Endothelial cell of umbilical vein (primary cell): ENCODE measurements at regions not wholly inside any gene's neighbourhood (a gene's known extent, or its start where the extent isn't known, plus 50 kb on each side); places are given as distances from the start of the nearest gene placed in this dataset.

Experiments used
- BruUV-seq: library from RNA; stranded (reverse); fragments of 400-500 nt; replicated peaks from 2 replicates; lab custom pipeline; 2021; lab: Mats Ljungman, UMichigan
- CTCF ChIA-PET: fragments of 300-600, 350-600 bp; sonication (Branson Sonifier 250); formaldehyde crosslinking; loops from one replicate; lab custom pipeline; 2021; ENCODE audit warnings: antibody characterized with exemption, inconsistent platforms; lab: Charles Lee
- POLR2A ChIA-PET: fragments of 300-600, 350-600 bp; sonication (Branson Sonifier 250); formaldehyde crosslinking; loops from one replicate; lab custom pipeline; 2021; ENCODE audit warnings: antibody characterized with exemption, inconsistent platforms; lab: Charles Lee
- DNase-seq: peaks from one replicate; pipeline ENCODE4 v3.0.0-alpha.2; 2011; ENCODE audit warnings: low read depth, low spot score
- FAIRE-seq: peaks from 2 replicates; lab custom pipeline; 2011; peaks lifted over from hg19 to GRCh38; lab: Jason Lieb, UNC
- H2AFZ ChIP-seq: 2 replicates; pipeline ENCODE4 v1.6.0; 2012; ENCODE audit warnings: low read depth, low read length, control low read depth, inconsistent platforms
- H3K27ac ChIP-seq: 2 replicates; pipeline ENCODE4 v1.5.1; 2011; ENCODE audit warnings: low read depth, mild to moderate bottlenecking, control low read depth, low read length, moderate library complexity; ENCODE audit not compliant: insufficient read depth
- H3K27me3 ChIP-seq, 2 experiments: 2 replicates each; pipeline versions ENCODE4 v1.6.0 to v1.6.1; 2011; ENCODE audit warnings: low read length in 2 of 2, mixed read lengths in 1 of 2; ENCODE audit not compliant: control insufficient read depth in 2 of 2, insufficient read depth in 2 of 2
- H3K36me3 ChIP-seq, 2 experiments: 2 replicates in 1 of 2; 3 replicates in 1 of 2; pipeline ENCODE4 v1.5.1; 2011; ENCODE audit warnings: low read length in 2 of 2, mild to moderate bottlenecking in 1 of 2, moderate library complexity in 1 of 2; ENCODE audit not compliant: control insufficient read depth in 2 of 2, insufficient read depth in 2 of 2; ENCODE audit errors: extremely low read depth in 1 of 2
- H3K4me1 ChIP-seq: 3 replicates; pipeline ENCODE4 v1.5.1; 2011; ENCODE audit warnings: mild to moderate bottlenecking, low read length; ENCODE audit not compliant: control insufficient read depth, insufficient read depth; ENCODE audit errors: extremely low read depth
- H3K4me2 ChIP-seq: 2 replicates; pipeline ENCODE4 v1.6.1; 2011; ENCODE audit warnings: low read length, control low read depth, mixed read lengths; ENCODE audit not compliant: insufficient read depth
- H3K4me3 ChIP-seq, 3 experiments: fragments of 200-600 bp in 1 of 3; sonication (generic), shearing (Covaris generic) in 1 of 3; replicated peaks in 1 of 3; 2 replicates each; pipeline ENCODE4 v1.5.1; 2011 to 2016; ENCODE audit warnings: control low read depth in 3 of 3, low read length in 3 of 3, mild to moderate bottlenecking in 2 of 3, inconsistent platforms in 1 of 3, low read depth in 1 of 3, moderate library complexity in 1 of 3; ENCODE audit not compliant: insufficient read depth in 1 of 3
- H3K79me2 ChIP-seq: 2 replicates; pipeline ENCODE4 v1.6.0; 2012; ENCODE audit warnings: low read length, inconsistent platforms; ENCODE audit not compliant: control insufficient read depth, insufficient read depth
- H3K9ac ChIP-seq: replicated peaks from 2 replicates; pipeline ENCODE3; 2011; ENCODE audit warnings: low read length, control low read depth; ENCODE audit not compliant: insufficient read depth; ENCODE audit errors: extremely low read depth
- H3K9me1 ChIP-seq: replicated peaks from 3 replicates; pipeline ENCODE4 v1.6.0; 2011; ENCODE audit warnings: mild to moderate bottlenecking, low read length; ENCODE audit not compliant: control insufficient read depth, insufficient read depth; ENCODE audit errors: extremely low read depth
- H3K9me3 ChIP-seq: replicated peaks from 2 replicates; pipeline ENCODE4 v1.5.1; 2012; ENCODE audit warnings: low read length, inconsistent platforms; ENCODE audit not compliant: control insufficient read depth, insufficient read depth
- H4K20me1 ChIP-seq: replicated peaks from 2 replicates; pipeline ENCODE3; 2011; ENCODE audit warnings: mild to moderate bottlenecking, low read length; ENCODE audit not compliant: control insufficient read depth, insufficient read depth; ENCODE audit errors: extremely low read depth
- EZH2 ChIP-seq: IDR thresholded peaks from 2 replicates; pipeline ENCODE4 v1.6.1; 2012; ENCODE audit warnings: borderline replicate concordance, low read depth, mild to moderate bottlenecking, moderate library complexity, low read length, inconsistent platforms; ENCODE audit not compliant: severe bottlenecking
- FOS ChIP-seq: IDR thresholded peaks from 2 replicates; pipeline ENCODE4 v1.6.1; 2011; ENCODE audit warnings: mild to moderate bottlenecking, low read length, moderate library complexity, borderline replicate concordance; ENCODE audit not compliant: insufficient read depth
- GATA2 ChIP-seq: IDR thresholded peaks from 2 replicates; pipeline ENCODE4 v1.7.0; 2011; ENCODE audit warnings: low read depth, mild to moderate bottlenecking, moderate library complexity, mixed read lengths, low read length; ENCODE audit not compliant: insufficient read length, insufficient read depth
- JUN ChIP-seq: IDR thresholded peaks from 2 replicates; pipeline ENCODE4 v1.6.1; 2011; ENCODE audit warnings: borderline replicate concordance, low read depth; ENCODE audit not compliant: insufficient read length, insufficient read depth
- MAX ChIP-seq: IDR thresholded peaks from 2 replicates; pipeline ENCODE4 v1.6.1; 2011; ENCODE audit not compliant: insufficient read depth, insufficient read length
- MYC ChIP-seq: IDR thresholded peaks from one replicate; pipeline ENCODE4 v1.6.1; 2011; ENCODE audit warnings: mild to moderate bottlenecking, low read depth, low read length
- POLR2A ChIP-seq: IDR thresholded peaks from 2 replicates; pipeline ENCODE4 v1.6.1; 2012; ENCODE audit warnings: low read depth, mild to moderate bottlenecking, control low read depth, low read length
- POLR2AphosphoS5 ChIP-seq: IDR thresholded peaks from 2 replicates; pipeline ENCODE4 v1.6.1; 2012; ENCODE audit warnings: low read depth, mild to moderate bottlenecking, control low read depth, low read length, moderate library complexity; ENCODE audit not compliant: insufficient read depth
- dilution Hi-C: fragments of 300-500 bp; cut with MboI; formaldehyde crosslinking; loops from one replicate; pipeline ENCODE4 v1.15.0; 2019; ENCODE audit warnings: low sequenced_read_pairs; ENCODE audit not compliant: extremely low pct_ligation_motif_present
- intact Hi-C: fragments of 100-400 bp; cut with micrococcal nuclease; formaldehyde crosslinking; loops from one replicate; pipeline ENCODE4 v1.10.0; 2022
- TF ChIP-seq, protein P1 (sequence below), 2 donors: IDR thresholded peaks; 1 replicate in 1 of 2; 2 replicates in 1 of 2; pipeline ENCODE4 v1.5.1; 2011; ENCODE audit warnings: low read length in 2 of 2, mild to moderate bottlenecking in 2 of 2, moderate library complexity in 2 of 2, control low read depth in 1 of 2, inconsistent platforms in 1 of 2, low read depth in 1 of 2; ENCODE audit not compliant: insufficient read depth in 1 of 2; ENCODE audit errors: extremely low read depth in 1 of 2

DNA sequence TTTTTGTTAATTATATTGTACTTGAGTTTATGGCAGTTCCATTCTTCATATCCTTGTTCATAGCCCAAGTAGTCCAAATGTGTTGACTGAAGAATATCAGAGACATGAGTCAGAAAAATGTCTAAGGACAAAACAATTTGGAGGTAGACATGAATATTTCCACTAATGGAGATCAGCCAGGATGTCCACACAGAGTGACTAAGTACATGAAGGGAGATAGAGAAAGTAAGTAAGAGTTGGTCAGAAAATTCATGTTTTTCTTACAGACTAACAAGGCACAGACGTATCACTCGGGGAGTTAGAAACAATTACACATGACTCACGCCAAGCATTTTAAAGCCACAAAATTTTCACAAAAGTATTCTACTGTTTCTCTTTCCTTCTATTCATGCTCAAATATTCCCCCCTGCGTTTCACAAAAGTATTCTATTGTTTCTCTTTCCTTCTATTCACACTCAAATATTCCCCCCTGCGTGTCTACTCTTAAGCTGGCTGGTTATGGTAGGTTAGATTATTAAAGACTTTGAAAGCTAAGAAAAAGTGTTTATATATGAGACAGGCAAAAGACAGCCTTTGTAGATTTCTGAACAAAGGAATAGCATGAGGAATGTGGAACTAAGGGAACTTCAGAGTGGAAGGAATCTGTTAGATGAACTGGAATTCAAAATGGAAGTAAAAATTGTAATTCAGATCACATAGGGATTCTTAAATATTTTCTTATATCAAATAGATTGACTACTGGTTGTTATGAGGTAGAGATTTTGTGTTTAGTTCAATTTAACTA, 648.7 kb upstream of the CCDC54 start:
- ChIA-PET POLR2A (interaction anchor here (1.6 kb wide), 1 partner anchor 17 kb away, joined by 14 read pairs; no protein-coding TSS in a partner anchor), CTCF (interaction anchor here (1.8 to 2.1 kb wide), 3 partner anchors 18 to 134 kb away, joined by 7 to 13 read pairs (median 8); no protein-coding TSS in a partner anchor)
- H3K9ac ChIP-seq = peak overlapping the region; percentile 92
- intact Hi-C loops = loop anchor here (1.0 to 10.0 kb wide), 9 partner anchors 17 to 1044 kb away; partner anchors contain the start of gene CBLB
- H3K4me1 ChIP-seq = peaks cover 45% of the 10 kb centered on the region
- H4K20me1 ChIP-seq = no peaks in the 10 kb centered on the region
- dilution Hi-C loops = no loop called here
- H3K27me3 ChIP-seq = no peaks in the 10 kb centered on the region
- TSS peak; percentile 92 for BruUV-seq
- H2AFZ ChIP-seq = peak overlapping the region; percentile 21
- no peaks in the 10 kb centered on the region for H3K79me2 ChIP-seq
- H3K9me1 ChIP-seq = no peaks in the 10 kb centered on the region
- peak overlapping the region; percentile 96 for H3K27ac ChIP-seq
- TF ChIP-seq GATA2 (peak; percentile 61), JUN (peak; percentile 93), FOS (peak; percentile 96), POLR2AphosphoS5 (no peak)
- DNase-seq = peak; percentile 96
- no peaks in the 10 kb centered on the region for H3K9me3 ChIP-seq
- no peaks in the 10 kb centered on the region for H3K36me3 ChIP-seq
- FAIRE-seq = peak; percentile 90
- peak overlapping the region in 1 of 3 experiments; percentile 41 for H3K4me3 ChIP-seq
- H3K4me2 ChIP-seq = peak overlapping the region; percentile 88

DNA sequence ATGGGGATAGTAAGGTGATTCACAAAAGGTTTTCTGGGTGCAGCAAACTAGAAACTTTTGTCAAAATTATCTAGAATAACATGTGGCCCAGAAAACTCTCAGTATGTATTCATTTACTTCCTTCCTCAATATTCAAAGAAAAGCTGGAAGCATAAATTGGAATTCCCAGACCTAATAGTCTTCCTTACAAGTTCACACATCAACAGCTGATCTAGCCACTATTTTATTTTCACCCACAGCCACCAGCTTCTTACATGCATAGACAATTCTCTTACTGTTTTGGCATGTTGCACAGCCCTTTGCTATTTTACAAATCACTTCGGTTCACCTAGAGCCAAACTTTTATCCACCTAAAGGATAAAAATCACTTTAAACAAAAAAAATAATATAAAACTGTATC, 647.8 kb upstream of the CCDC54 start:
- FAIRE-seq = peak; percentile 57
- DNase-seq = peak; percentile 53
- Histone ChIP-seq H3K9me1 (no peaks in the 10 kb centered on the region), H3K9ac (peak overlapping the region; percentile 92), H3K4me1 (peaks cover 45% of the 10 kb centered on the region), H4K20me1 (no peaks in the 10 kb centered on the region), H3K36me3 (no peaks in the 10 kb centered on the region), H3K79me2 (no peaks in the 10 kb centered on the region), H3K9me3 (no peaks in the 10 kb centered on the region), H3K4me3 (no peak overlapping the region), H3K4me2 (peak overlapping the region; percentile 88), H2AFZ (peak overlapping the region; percentile 56), H3K27ac (peak overlapping the region; percentile 96), H3K27me3 (no peaks in the 10 kb centered on the region)
- dilution Hi-C loops = no loop called here
- TF ChIP-seq POLR2A = no peak
- no peak for TF ChIP-seq FOS
- no peak for TF ChIP-seq JUN
- no peak for TF ChIP-seq MYC
- TF ChIP-seq POLR2AphosphoS5 = no peak
- TF ChIP-seq, protein P1, sequence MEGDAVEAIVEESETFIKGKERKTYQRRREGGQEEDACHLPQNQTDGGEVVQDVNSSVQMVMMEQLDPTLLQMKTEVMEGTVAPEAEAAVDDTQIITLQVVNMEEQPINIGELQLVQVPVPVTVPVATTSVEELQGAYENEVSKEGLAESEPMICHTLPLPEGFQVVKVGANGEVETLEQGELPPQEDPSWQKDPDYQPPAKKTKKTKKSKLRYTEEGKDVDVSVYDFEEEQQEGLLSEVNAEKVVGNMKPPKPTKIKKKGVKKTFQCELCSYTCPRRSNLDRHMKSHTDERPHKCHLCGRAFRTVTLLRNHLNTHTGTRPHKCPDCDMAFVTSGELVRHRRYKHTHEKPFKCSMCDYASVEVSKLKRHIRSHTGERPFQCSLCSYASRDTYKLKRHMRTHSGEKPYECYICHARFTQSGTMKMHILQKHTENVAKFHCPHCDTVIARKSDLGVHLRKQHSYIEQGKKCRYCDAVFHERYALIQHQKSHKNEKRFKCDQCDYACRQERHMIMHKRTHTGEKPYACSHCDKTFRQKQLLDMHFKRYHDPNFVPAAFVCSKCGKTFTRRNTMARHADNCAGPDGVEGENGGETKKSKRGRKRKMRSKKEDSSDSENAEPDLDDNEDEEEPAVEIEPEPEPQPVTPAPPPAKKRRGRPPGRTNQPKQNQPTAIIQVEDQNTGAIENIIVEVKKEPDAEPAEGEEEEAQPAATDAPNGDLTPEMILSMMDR (IDR thresholded peaks at IDR 0.05; ENCODE audit: extremely low read depth in 1 of 2, insufficient read depth in 1 of 2, low read depth in 1 of 2, low read length in 2 of 2) = no peak
- no peak for TF ChIP-seq EZH2
- TF ChIP-seq MAX = no peak
- no peak for TF ChIP-seq GATA2
- ChIA-PET CTCF (interaction anchor here (1.2 to 2.1 kb wide), 4 partner anchors 11 to 133 kb away, joined by 4 to 13 read pairs (median 8); no protein-coding TSS in a partner anchor), POLR2A (interaction anchor here (1.6 kb wide), 1 partner anchor 16 kb away, joined by 14 read pairs; no protein-coding TSS in a partner anchor)
- intact Hi-C loops = loop anchor here (2.0 to 10.0 kb wide), 6 partner anchors 81 to 1045 kb away; partner anchors contain the start of gene CBLB
- no TSS peak for BruUV-seq
